ENCODE measurements at regions not wholly inside any gene's neighbourhood (a gene's known extent, or its start where the extent isn't known, plus 50 kb on each side); places are given as distances from the start of the nearest gene placed in this dataset.
A peak's percentile ranks its signal among the peaks of the same experiment; 100 is the strongest.

DNA sequence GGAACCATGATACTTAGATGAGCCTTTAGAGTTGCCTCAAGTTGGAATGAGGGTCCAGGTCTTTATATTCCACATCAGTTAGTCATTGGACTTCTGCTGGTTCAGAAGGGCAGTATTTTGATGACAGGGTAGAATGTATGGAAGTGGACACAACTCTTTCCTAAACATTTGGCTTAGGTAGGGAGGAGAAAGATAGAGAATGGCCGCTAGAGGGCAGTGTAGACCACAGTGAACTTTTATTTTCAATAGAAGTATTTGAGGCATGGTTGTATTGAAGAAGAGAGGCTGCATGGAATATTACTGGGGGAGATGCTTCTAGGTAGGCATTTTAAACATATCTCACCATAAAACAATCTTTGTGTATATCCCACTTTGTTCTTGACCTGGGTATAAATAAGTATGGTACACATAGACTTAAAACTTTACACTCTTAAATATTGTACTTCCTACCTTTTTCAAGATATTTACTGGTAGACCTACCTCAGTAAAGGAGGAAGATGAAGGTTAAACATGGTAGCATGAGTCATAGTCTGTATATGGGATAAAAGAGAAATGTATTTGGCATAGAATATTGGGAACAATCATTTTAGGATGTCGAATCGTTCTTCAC, 497.6 kb upstream of the FAM98A start:
- TF ChIP-seq, protein P1, sequence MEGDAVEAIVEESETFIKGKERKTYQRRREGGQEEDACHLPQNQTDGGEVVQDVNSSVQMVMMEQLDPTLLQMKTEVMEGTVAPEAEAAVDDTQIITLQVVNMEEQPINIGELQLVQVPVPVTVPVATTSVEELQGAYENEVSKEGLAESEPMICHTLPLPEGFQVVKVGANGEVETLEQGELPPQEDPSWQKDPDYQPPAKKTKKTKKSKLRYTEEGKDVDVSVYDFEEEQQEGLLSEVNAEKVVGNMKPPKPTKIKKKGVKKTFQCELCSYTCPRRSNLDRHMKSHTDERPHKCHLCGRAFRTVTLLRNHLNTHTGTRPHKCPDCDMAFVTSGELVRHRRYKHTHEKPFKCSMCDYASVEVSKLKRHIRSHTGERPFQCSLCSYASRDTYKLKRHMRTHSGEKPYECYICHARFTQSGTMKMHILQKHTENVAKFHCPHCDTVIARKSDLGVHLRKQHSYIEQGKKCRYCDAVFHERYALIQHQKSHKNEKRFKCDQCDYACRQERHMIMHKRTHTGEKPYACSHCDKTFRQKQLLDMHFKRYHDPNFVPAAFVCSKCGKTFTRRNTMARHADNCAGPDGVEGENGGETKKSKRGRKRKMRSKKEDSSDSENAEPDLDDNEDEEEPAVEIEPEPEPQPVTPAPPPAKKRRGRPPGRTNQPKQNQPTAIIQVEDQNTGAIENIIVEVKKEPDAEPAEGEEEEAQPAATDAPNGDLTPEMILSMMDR (IDR thresholded peaks at IDR 0.05; ENCODE audit: control extremely low read depth in 1 of 3, insufficient read depth in 1 of 3, low read depth in 1 of 3, low read length in 3 of 3) = peak in 2 of 3 experiments; percentile 51 to 69; a peak in 3 of 4 replicates
- TF ChIP-seq POLR2AphosphoS5 (IDR thresholded peaks at IDR 0.05; ENCODE audit: low read depth, low read length) (no peak), RNF2 (IDR thresholded peaks at IDR 0.05; ENCODE audit: borderline replicate concordance, low read depth, low read length, missing control alignments, poor library complexity, severe bottlenecking) (no peak), RFX5 (IDR thresholded peaks at IDR 0.05; ENCODE audit: borderline replicate concordance, low read depth, low read length) (no peak), CEBPB (IDR thresholded peaks at IDR 0.05; ENCODE audit: low read depth, low read length) (no peak), SP1 (IDR thresholded peaks at IDR 0.05; ENCODE audit: low read depth, low read length) (no peak), CHD2 (IDR thresholded peaks at IDR 0.05; ENCODE audit: low read length) (no peak), POLR2A (IDR thresholded peaks at IDR 0.05; ENCODE audit: control extremely low read depth in 1 of 2, low read depth in 2 of 2, low read length in 2 of 2) (no peak)

All from H1 (cell line).